ENCODE measurements at regions not wholly inside any gene's neighbourhood (a gene's known extent, or its start where the extent isn't known, plus 50 kb on each side); places are given as distances from the start of the nearest gene placed in this dataset.

DNA sequence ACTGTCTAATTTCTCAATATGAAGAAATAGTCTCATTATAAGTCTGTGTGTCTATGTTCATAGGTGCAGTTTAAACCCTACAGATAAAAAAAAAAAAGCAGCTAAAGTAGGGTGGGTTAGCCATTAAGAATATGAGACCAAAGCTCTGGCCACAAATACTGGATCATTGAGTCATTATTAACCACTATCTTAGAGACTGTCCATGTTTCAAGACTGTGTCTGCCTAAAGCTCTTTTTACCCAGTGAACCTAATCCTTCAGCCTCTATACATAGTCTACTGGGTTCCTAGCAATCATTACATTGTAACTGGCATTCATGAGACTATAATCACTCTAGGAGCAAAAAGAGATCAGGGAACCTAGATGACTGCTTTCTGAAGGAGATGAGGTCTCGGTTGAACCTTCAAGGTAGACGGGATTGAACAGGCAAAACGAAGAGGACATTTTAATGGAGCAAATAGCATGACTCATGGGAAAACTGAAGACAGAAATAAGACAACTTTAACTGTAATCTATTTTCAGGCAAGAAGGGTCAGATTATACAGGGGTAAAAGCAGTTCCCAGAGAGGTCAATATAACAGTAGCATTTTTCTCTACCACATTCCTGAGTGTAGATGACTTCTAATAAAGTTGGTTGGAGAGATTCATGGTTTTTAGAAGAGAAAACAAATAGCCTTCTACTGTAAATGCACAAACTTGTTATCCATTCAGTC lies 64.0 kb upstream of the FIBIN start:
- TF ChIP-seq, protein P1, sequence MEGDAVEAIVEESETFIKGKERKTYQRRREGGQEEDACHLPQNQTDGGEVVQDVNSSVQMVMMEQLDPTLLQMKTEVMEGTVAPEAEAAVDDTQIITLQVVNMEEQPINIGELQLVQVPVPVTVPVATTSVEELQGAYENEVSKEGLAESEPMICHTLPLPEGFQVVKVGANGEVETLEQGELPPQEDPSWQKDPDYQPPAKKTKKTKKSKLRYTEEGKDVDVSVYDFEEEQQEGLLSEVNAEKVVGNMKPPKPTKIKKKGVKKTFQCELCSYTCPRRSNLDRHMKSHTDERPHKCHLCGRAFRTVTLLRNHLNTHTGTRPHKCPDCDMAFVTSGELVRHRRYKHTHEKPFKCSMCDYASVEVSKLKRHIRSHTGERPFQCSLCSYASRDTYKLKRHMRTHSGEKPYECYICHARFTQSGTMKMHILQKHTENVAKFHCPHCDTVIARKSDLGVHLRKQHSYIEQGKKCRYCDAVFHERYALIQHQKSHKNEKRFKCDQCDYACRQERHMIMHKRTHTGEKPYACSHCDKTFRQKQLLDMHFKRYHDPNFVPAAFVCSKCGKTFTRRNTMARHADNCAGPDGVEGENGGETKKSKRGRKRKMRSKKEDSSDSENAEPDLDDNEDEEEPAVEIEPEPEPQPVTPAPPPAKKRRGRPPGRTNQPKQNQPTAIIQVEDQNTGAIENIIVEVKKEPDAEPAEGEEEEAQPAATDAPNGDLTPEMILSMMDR (IDR thresholded peaks at IDR 0.05) = no peak
- TF ChIP-seq, protein P2, sequence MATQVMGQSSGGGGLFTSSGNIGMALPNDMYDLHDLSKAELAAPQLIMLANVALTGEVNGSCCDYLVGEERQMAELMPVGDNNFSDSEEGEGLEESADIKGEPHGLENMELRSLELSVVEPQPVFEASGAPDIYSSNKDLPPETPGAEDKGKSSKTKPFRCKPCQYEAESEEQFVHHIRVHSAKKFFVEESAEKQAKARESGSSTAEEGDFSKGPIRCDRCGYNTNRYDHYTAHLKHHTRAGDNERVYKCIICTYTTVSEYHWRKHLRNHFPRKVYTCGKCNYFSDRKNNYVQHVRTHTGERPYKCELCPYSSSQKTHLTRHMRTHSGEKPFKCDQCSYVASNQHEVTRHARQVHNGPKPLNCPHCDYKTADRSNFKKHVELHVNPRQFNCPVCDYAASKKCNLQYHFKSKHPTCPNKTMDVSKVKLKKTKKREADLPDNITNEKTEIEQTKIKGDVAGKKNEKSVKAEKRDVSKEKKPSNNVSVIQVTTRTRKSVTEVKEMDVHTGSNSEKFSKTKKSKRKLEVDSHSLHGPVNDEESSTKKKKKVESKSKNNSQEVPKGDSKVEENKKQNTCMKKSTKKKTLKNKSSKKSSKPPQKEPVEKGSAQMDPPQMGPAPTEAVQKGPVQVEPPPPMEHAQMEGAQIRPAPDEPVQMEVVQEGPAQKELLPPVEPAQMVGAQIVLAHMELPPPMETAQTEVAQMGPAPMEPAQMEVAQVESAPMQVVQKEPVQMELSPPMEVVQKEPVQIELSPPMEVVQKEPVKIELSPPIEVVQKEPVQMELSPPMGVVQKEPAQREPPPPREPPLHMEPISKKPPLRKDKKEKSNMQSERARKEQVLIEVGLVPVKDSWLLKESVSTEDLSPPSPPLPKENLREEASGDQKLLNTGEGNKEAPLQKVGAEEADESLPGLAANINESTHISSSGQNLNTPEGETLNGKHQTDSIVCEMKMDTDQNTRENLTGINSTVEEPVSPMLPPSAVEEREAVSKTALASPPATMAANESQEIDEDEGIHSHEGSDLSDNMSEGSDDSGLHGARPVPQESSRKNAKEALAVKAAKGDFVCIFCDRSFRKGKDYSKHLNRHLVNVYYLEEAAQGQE (IDR thresholded peaks at IDR 0.05; ENCODE audit: insufficient read depth in 1 of 2, low read depth in 2 of 2, low read length in 1 of 2) = no peak
- TF ChIP-seq POLR2AphosphoS5 (IDR thresholded peaks at IDR 0.05; ENCODE audit: low read depth, low read length) = no peak

Measured in Panc1 (cell line).